ENCODE measurements at regions not wholly inside any gene's neighbourhood (a gene's known extent, or its start where the extent isn't known, plus 50 kb on each side); places are given as distances from the start of the nearest gene placed in this dataset.
"Not testable (repeated sequence)": the region's sequence is repeated elsewhere in the genome, so short reads cannot be mapped to it uniquely, and the experiment has no call there.

DNA sequence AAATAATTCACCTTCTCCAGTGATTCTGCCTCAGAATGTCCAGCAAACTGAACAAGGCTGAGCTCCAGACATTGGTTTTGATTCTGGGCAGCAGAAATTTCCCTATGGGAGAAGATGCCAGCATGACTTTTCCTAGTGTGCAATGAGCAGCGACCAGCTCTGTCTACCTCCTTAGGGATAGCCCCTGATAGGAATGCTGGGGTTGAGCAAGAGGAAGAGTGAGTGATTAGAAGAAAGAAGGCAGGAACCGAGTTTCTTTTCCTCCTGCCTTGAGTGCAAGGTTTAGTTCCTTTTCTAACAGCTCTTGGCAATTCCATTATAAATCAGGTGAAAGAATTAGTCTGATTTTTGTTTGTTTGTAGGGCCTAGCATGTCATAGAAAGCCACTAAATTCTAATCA lies 379.0 kb downstream of the DAD1 start:
- Histone ChIP-seq H3K9me3 (ENCODE audit: control insufficient read depth, low read length) (no peaks in the 10 kb centered on the region), H3K27me3 (ENCODE audit: control insufficient read depth, insufficient read depth, low read length) (no peaks in the 10 kb centered on the region), H3K4me1 (no peaks in the 10 kb centered on the region), H3K4me3 (ENCODE audit: low read depth, low read length) (no peak overlapping the region), H3K79me2 (no peaks in the 10 kb centered on the region), H3K36me3 (ENCODE audit: control insufficient read depth, insufficient read depth, low read length) (no peaks in the 10 kb centered on the region), H3K27ac (no peak overlapping the region), H3K4me2 (ENCODE audit: low read length) (no peak overlapping the region), H3K9ac (no peak overlapping the region), H2AFZ (no peak overlapping the region)
- TF ChIP-seq, protein P1, sequence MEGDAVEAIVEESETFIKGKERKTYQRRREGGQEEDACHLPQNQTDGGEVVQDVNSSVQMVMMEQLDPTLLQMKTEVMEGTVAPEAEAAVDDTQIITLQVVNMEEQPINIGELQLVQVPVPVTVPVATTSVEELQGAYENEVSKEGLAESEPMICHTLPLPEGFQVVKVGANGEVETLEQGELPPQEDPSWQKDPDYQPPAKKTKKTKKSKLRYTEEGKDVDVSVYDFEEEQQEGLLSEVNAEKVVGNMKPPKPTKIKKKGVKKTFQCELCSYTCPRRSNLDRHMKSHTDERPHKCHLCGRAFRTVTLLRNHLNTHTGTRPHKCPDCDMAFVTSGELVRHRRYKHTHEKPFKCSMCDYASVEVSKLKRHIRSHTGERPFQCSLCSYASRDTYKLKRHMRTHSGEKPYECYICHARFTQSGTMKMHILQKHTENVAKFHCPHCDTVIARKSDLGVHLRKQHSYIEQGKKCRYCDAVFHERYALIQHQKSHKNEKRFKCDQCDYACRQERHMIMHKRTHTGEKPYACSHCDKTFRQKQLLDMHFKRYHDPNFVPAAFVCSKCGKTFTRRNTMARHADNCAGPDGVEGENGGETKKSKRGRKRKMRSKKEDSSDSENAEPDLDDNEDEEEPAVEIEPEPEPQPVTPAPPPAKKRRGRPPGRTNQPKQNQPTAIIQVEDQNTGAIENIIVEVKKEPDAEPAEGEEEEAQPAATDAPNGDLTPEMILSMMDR (IDR thresholded peaks at IDR 0.05): no peak

DNA sequence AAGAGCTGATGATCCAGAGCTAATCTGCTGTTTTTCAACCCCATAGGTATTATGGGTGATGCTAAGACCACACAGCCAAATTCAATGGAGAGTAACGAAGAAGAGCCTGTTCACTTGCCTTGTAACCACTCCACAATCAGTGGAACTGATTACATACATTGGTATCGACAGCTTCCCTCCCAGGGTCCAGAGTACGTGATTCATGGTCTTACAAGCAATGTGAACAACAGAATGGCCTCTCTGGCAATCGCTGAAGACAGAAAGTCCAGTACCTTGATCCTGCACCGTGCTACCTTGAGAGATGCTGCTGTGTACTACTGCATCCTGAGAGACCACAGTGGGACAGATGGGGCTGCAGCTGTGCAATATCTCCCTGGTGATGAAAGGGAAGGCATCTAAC lies 386.0 kb downstream of the DAD1 start:
- Histone ChIP-seq H2AFZ (no peak overlapping the region), H3K4me2 (ENCODE audit: low read length) (no peak overlapping the region), H3K9me3 (ENCODE audit: control insufficient read depth, low read length) (no peaks in the 10 kb centered on the region), H3K4me1 (no peaks in the 10 kb centered on the region), H3K79me2 (no peaks in the 10 kb centered on the region), H3K9ac (no peak overlapping the region), H3K36me3 (ENCODE audit: control insufficient read depth, insufficient read depth, low read length) (no peaks in the 10 kb centered on the region), H3K4me3 (ENCODE audit: low read depth, low read length) (no peak overlapping the region), H3K27me3 (ENCODE audit: control insufficient read depth, insufficient read depth, low read length) (no peaks in the 10 kb centered on the region), H3K27ac (no peak overlapping the region)
- TF ChIP-seq, protein P1 (IDR thresholded peaks at IDR 0.05): no peak

DNA sequence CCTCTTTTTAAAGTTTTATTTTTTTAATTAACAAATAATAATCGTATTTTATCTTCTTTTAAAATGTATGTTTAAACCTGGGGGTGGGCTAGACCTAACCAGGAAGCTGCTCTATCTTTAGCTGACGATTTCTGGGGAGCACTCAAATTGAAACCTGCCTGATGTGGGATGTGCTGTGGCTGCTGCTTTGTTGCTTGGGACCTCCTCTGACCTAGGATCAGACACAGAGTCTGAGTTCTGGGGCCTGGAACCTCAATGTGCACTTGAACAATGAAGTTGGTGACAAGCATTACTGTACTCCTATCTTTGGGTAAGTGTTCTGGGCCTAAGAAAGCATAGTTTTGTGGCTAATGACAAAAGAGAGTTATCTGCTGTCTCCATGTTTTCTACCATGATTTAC lies 386.7 kb downstream of the DAD1 start:
- Histone ChIP-seq H3K27ac (no peak overlapping the region), H3K9me3 (ENCODE audit: control insufficient read depth, low read length) (no peaks in the 10 kb centered on the region), H3K4me3 (ENCODE audit: low read depth, low read length) (no peak overlapping the region), H3K9ac (no peak overlapping the region), H3K36me3 (ENCODE audit: control insufficient read depth, insufficient read depth, low read length) (no peaks in the 10 kb centered on the region), H3K79me2 (no peaks in the 10 kb centered on the region), H3K4me1 (no peaks in the 10 kb centered on the region), H2AFZ (peak overlapping the region; percentile 8), H3K4me2 (ENCODE audit: low read length) (no peak overlapping the region), H3K27me3 (ENCODE audit: control insufficient read depth, insufficient read depth, low read length) (no peaks in the 10 kb centered on the region)
- TF ChIP-seq, protein P1 (IDR thresholded peaks at IDR 0.05): no peak

DNA sequence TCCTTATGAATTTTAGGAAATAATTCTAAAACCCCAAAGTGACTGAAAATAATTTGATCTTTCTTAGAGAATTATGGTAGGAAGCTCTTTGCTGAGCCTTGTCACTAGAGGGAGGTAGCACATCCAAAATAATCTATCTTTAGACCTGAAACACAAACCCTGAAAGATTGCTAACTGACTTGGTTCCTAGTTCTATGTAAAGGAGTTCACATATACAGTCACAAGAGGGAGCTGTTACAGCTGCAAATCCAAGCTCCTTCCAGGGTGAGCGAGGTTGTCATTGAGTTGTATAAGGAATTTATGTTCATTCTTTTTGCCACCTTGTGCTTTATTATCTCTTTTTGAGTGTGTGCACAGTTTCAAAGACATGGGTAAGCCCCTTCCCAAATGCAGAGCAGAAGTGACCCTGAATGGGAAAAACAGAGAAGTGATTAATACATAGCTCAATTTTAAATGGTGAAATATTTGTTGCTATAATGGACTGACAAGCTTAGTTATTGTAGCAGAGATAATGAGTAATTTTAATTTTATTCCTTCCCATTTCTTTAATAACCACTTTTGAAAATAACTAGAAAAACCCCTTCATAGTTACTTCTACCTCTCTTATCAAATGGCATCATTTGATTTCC lies 387.9 kb downstream of the DAD1 start:
- Histone ChIP-seq H3K27ac (no peak overlapping the region), H3K4me2 (ENCODE audit: low read length) (no peak overlapping the region), H3K9me3 (ENCODE audit: control insufficient read depth, low read length) (no peaks in the 10 kb centered on the region), H3K4me1 (no peaks in the 10 kb centered on the region), H3K27me3 (ENCODE audit: control insufficient read depth, insufficient read depth, low read length) (no peaks in the 10 kb centered on the region), H3K36me3 (ENCODE audit: control insufficient read depth, insufficient read depth, low read length) (no peaks in the 10 kb centered on the region), H2AFZ (no peak overlapping the region), H3K9ac (no peak overlapping the region), H3K79me2 (no peaks in the 10 kb centered on the region), H3K4me3 (ENCODE audit: low read depth, low read length) (no peak overlapping the region)
- TF ChIP-seq, protein P1 (IDR thresholded peaks at IDR 0.05): no peak

DNA sequence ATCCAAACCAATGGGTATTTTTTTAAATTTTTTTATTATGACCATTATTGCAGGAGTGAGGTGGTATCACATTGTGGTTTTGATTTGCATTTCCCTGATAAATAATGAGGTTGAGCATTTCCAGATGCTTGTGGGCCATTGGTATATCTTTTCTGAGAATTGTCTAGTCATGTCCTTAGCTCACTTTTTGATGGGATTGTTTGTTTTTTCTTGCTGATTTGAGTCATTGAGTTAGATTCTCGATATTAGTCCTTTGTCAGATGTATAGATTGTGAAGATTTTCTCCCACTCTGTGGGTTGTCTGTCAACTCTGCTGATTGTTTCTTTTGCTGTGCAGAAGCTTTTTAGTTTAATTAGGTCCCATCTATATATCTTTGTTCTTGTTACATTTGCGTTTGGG lies 388.9 kb downstream of the DAD1 start:
- not testable (repeated sequence) for H3K4me3 ChIP-seq (ENCODE audit: low read depth, low read length); H3K9ac ChIP-seq; H3K27me3 ChIP-seq (ENCODE audit: control insufficient read depth, insufficient read depth, low read length); H2AFZ ChIP-seq; H3K4me2 ChIP-seq (ENCODE audit: low read length); H3K27ac ChIP-seq; H3K9me3 ChIP-seq (ENCODE audit: control insufficient read depth, low read length); H3K4me1 ChIP-seq; H3K36me3 ChIP-seq (ENCODE audit: control insufficient read depth, insufficient read depth, low read length); H3K79me2 ChIP-seq
